ENCODE measurements at regions not wholly inside any gene's neighbourhood (a gene's known extent, or its start where the extent isn't known, plus 50 kb on each side); places are given as distances from the start of the nearest gene placed in this dataset.

- TF ChIP-seq CTCF (IDR thresholded peaks at IDR 0.05) (no peak), POLR2A (IDR thresholded peaks at IDR 0.05) (no peak)
These were observed 479.6 kb downstream of the STK39 start for GRCh38 chr2:167767830-167768229.
